ENCODE measurements at regions not wholly inside any gene's neighbourhood (a gene's known extent, or its start where the extent isn't known, plus 50 kb on each side); places are given as distances from the start of the nearest gene placed in this dataset.

DNA sequence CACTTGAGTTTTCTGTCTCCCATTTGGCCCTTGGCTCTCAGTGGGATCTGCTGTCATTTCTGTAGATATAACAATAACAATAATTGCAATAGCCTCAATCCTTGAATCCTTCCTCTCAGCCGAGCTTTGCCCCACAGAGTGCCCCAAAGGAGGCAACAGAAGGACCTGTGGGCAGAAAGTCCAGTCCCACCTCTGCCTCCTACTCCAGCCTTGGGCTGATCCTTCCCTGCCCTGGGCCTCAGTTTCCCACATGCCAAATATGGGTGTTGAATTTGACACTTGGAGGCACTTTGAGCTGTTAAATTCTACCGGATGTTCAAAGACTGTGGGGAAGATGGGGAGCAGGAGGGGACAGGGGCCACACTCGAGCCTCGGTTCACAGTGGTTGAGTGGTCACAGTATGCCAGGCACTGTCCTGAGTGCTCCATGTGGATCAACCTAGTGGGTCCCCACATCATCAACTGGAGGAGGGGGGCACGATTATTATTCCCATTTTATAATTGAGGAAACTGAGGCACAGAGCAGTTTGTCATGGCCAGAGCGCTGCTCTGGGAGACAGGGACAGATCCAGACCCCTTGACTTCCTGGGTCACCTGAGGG, 307.1 kb downstream of the MATN1 start:
- no peaks in the 10 kb centered on the region for H4K20me1 ChIP-seq (ENCODE audit: insufficient read depth, low read length, poor library complexity, severe bottlenecking)
- H3K27me3 ChIP-seq (ENCODE audit: insufficient read depth, low read length, poor library complexity, severe bottlenecking) = no peaks in the 10 kb centered on the region
- H3K9me2 ChIP-seq (replicated peaks; ENCODE audit: low read depth, low read length) = no peaks in the 10 kb centered on the region
- H3K9ac ChIP-seq (ENCODE audit: low read depth, low read length, poor library complexity, severe bottlenecking) = no peak overlapping the region
- no peak for TF ChIP-seq EZH2phosphoT487 (IDR thresholded peaks at IDR 0.05; ENCODE audit: borderline replicate concordance)
- TF ChIP-seq CTCF (conservative IDR thresholded peaks at IDR 0.05; ENCODE audit: low read length) = no peak
- H3K4me2 ChIP-seq (ENCODE audit: low read depth, low read length, poor library complexity, severe bottlenecking) = no peak overlapping the region
- no peak overlapping the region for H2AFZ ChIP-seq (ENCODE audit: low read length)
- no peak overlapping the region for H3K4me3 ChIP-seq (ENCODE audit: low read length, poor library complexity, severe bottlenecking)
- H3F3A ChIP-seq (ENCODE audit: low read depth) = no peaks in the 10 kb centered on the region
- H3K4me1 ChIP-seq (ENCODE audit: insufficient read depth, low read length, poor library complexity, severe bottlenecking) = no peaks in the 10 kb centered on the region
- no peaks in the 10 kb centered on the region for H3K9me3 ChIP-seq (ENCODE audit: insufficient read depth, low read depth, low read length)
- no peaks in the 10 kb centered on the region for H3K36me3 ChIP-seq (ENCODE audit: insufficient read depth, low read length)
- no peaks in the 10 kb centered on the region for H3K79me2 ChIP-seq (ENCODE audit: insufficient read depth, low read length)

- H4K20me1 ChIP-seq (ENCODE audit: insufficient read depth, low read length, poor library complexity, severe bottlenecking) = no peaks in the 10 kb centered on the region
- H3K9ac ChIP-seq (ENCODE audit: low read depth, low read length, poor library complexity, severe bottlenecking) = no peak overlapping the region
- no peak overlapping the region for H2AFZ ChIP-seq (ENCODE audit: low read length)
- H3K4me3 ChIP-seq (ENCODE audit: low read length, poor library complexity, severe bottlenecking) = no peak overlapping the region
- TF ChIP-seq CTCF (conservative IDR thresholded peaks at IDR 0.05; ENCODE audit: low read length) = no peak
- no peak for TF ChIP-seq EZH2phosphoT487 (IDR thresholded peaks at IDR 0.05; ENCODE audit: borderline replicate concordance)
- H3K9me3 ChIP-seq (ENCODE audit: insufficient read depth, low read depth, low read length) = no peaks in the 10 kb centered on the region
- H3K36me3 ChIP-seq (ENCODE audit: insufficient read depth, low read length) = no peaks in the 10 kb centered on the region
- no peaks in the 10 kb centered on the region for H3K9me2 ChIP-seq (replicated peaks; ENCODE audit: low read depth, low read length)
- H3F3A ChIP-seq (ENCODE audit: low read depth) = no peaks in the 10 kb centered on the region
- H3K4me1 ChIP-seq (ENCODE audit: insufficient read depth, low read length, poor library complexity, severe bottlenecking) = no peaks in the 10 kb centered on the region
- H3K4me2 ChIP-seq (ENCODE audit: low read depth, low read length, poor library complexity, severe bottlenecking) = no peak overlapping the region
- H3K79me2 ChIP-seq (ENCODE audit: insufficient read depth, low read length) = no peaks in the 10 kb centered on the region
- no peaks in the 10 kb centered on the region for H3K27me3 ChIP-seq (ENCODE audit: insufficient read depth, low read length, poor library complexity, severe bottlenecking)
Observed at GRCh38 chr1:30415171-30415940, 308.0 kb downstream of the MATN1 start.

- H3K36me3 ChIP-seq (ENCODE audit: insufficient read depth, low read length) = no peaks in the 10 kb centered on the region
- no peaks in the 10 kb centered on the region for H3K4me1 ChIP-seq (ENCODE audit: insufficient read depth, low read length, poor library complexity, severe bottlenecking)
- H3K9me2 ChIP-seq (replicated peaks; ENCODE audit: low read depth, low read length) = no peaks in the 10 kb centered on the region
- H3K79me2 ChIP-seq (ENCODE audit: insufficient read depth, low read length) = no peaks in the 10 kb centered on the region
- no peaks in the 10 kb centered on the region for H3K27me3 ChIP-seq (ENCODE audit: insufficient read depth, low read length, poor library complexity, severe bottlenecking)
- TF ChIP-seq CTCF (conservative IDR thresholded peaks at IDR 0.05; ENCODE audit: low read length) (no peak), EZH2phosphoT487 (IDR thresholded peaks at IDR 0.05; ENCODE audit: borderline replicate concordance) (no peak)
- no peaks in the 10 kb centered on the region for H3F3A ChIP-seq (ENCODE audit: low read depth)
- H2AFZ ChIP-seq (ENCODE audit: low read length) = no peak overlapping the region
- no peak overlapping the region for H3K9ac ChIP-seq (ENCODE audit: low read depth, low read length, poor library complexity, severe bottlenecking)
- H4K20me1 ChIP-seq (ENCODE audit: insufficient read depth, low read length, poor library complexity, severe bottlenecking) = no peaks in the 10 kb centered on the region
- no peak overlapping the region for H3K4me2 ChIP-seq (ENCODE audit: low read depth, low read length, poor library complexity, severe bottlenecking)
- H3K4me3 ChIP-seq (ENCODE audit: low read length, poor library complexity, severe bottlenecking) = no peak overlapping the region
- H3K9me3 ChIP-seq (ENCODE audit: insufficient read depth, low read depth, low read length) = no peaks in the 10 kb centered on the region
Observed at GRCh38 chr1:30414851-30415165, 308.6 kb downstream of the MATN1 start.
